ENCODE measurements at regions not wholly inside any gene's neighbourhood (a gene's known extent, or its start where the extent isn't known, plus 50 kb on each side); places are given as distances from the start of the nearest gene placed in this dataset.

DNA sequence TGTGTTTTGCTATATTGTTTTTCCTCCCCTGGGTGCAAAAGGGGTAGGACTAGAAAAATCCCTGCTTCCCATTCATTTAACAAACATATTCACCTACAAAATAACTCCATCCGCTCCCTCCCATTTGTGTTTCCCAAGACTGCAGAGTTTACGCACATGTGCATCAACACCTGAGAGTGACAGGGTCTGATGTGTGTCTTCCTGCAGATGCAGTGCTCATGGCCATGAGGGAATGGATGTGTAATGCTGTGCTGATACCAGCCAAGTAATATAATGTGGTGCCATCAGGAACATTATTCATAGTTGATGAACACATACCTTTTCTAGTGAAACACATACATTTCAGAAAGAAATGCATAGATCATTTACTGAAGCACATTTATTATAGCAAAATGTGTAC, 83.2 kb downstream of the CXXC4 start:
- TF ChIP-seq, protein P1, sequence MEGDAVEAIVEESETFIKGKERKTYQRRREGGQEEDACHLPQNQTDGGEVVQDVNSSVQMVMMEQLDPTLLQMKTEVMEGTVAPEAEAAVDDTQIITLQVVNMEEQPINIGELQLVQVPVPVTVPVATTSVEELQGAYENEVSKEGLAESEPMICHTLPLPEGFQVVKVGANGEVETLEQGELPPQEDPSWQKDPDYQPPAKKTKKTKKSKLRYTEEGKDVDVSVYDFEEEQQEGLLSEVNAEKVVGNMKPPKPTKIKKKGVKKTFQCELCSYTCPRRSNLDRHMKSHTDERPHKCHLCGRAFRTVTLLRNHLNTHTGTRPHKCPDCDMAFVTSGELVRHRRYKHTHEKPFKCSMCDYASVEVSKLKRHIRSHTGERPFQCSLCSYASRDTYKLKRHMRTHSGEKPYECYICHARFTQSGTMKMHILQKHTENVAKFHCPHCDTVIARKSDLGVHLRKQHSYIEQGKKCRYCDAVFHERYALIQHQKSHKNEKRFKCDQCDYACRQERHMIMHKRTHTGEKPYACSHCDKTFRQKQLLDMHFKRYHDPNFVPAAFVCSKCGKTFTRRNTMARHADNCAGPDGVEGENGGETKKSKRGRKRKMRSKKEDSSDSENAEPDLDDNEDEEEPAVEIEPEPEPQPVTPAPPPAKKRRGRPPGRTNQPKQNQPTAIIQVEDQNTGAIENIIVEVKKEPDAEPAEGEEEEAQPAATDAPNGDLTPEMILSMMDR (IDR thresholded peaks at IDR 0.05), result no peak
- TF ChIP-seq POLR2A (IDR thresholded peaks at IDR 0.05), result no peak
